H1 (cell line): ENCODE measurements at regions not wholly inside any gene's neighbourhood (a gene's known extent, or its start where the extent isn't known, plus 50 kb on each side); places are given as distances from the start of the nearest gene placed in this dataset.

Experiments used
- ATF3 ChIP-seq: IDR thresholded peaks from 2 replicates; pipeline ENCODE4 v1.6.1; 2011; ENCODE audit warnings: low read depth, mild to moderate bottlenecking, low read length; ENCODE audit not compliant: insufficient read depth
- CHD7 ChIP-seq: fragments of 300-600 bp; sonication (generic); IDR thresholded peaks from 2 replicates; pipeline ENCODE4 v1.7.1; 2012; ENCODE audit warnings: low read length, moderate library complexity, mild to moderate bottlenecking, inconsistent platforms; ENCODE audit not compliant: insufficient replicate concordance
- CREB1 ChIP-seq: IDR thresholded peaks from 2 replicates; pipeline ENCODE4 v1.6.1; 2012; ENCODE audit warnings: inconsistent platforms
- EP300 ChIP-seq, 2 experiments: IDR thresholded peaks; 1 replicate in 1 of 2; 2 replicates in 1 of 2; pipeline ENCODE4 v1.6.1; 2011 to 2012; ENCODE audit warnings: low read depth in 2 of 2, low read length in 2 of 2, mild to moderate bottlenecking in 2 of 2, borderline replicate concordance in 1 of 2, inconsistent platforms in 1 of 2, moderate library complexity in 1 of 2
- JUND ChIP-seq: IDR thresholded peaks from 2 replicates; pipeline ENCODE4 v1.6.1; 2011; ENCODE audit warnings: mild to moderate bottlenecking, improper control_type of control experiment, low read length
- MAX ChIP-seq: IDR thresholded peaks from 2 replicates; pipeline ENCODE4 v1.6.1; 2012; ENCODE audit warnings: inconsistent platforms
- NANOG ChIP-seq: IDR thresholded peaks from 2 replicates; pipeline ENCODE4 v1.6.1; 2011; ENCODE audit warnings: low read length, low read depth, mild to moderate bottlenecking, inconsistent platforms; ENCODE audit not compliant: insufficient read depth, poor library complexity, severe bottlenecking
- TBP ChIP-seq: IDR thresholded peaks from 2 replicates; pipeline ENCODE4 v1.6.1; 2011; ENCODE audit warnings: low read depth, low read length, improper control_type of control experiment
- TCF12 ChIP-seq: IDR thresholded peaks from 2 replicates; pipeline ENCODE4 v1.6.1; 2011; ENCODE audit warnings: low read depth, mild to moderate bottlenecking, low read length

- TF ChIP-seq CHD7 (no peak), ATF3 (no peak), TBP (no peak), JUND (no peak), EP300 (IDR thresholded peaks at IDR 0.05; ENCODE audit: borderline replicate concordance in 1 of 2, low read depth in 2 of 2, low read length in 2 of 2) (no peak), NANOG (no peak), CREB1 (no peak), TCF12 (no peak), MAX (no peak)
These were observed 442.3 kb upstream of the MON1B start (continued) for GRCh38 chr16:76748461-76749348.
